K562 (cell line): ENCODE measurements at regions not wholly inside any gene's neighbourhood (a gene's known extent, or its start where the extent isn't known, plus 50 kb on each side); places are given as distances from the start of the nearest gene placed in this dataset.

ENCODE experiments used
- ATF7 ChIP-seq: fragments of 450-650 bp; IDR thresholded peaks from 2 replicates; pipeline ENCODE4 v1.7.1; 2014; ENCODE audit warnings: mild to moderate bottlenecking, moderate library complexity
- EZH2 ChIP-seq: IDR thresholded peaks from 2 replicates; pipeline ENCODE4 v1.6.1; 2012; ENCODE audit warnings: low read depth, mild to moderate bottlenecking, inconsistent platforms, low read length, borderline replicate concordance
- RAD21 ChIP-seq, 2 experiments: fragments of 250-450 bp in 1 of 2; fragments of 450-650 bp in 1 of 2; sonication (Bioruptor Pico) in 1 of 2; formaldehyde crosslinking in 1 of 2; IDR thresholded peaks in 1 of 2; conservative IDR thresholded peaks in 1 of 2; 2 replicates each; pipeline versions ENCODE4 v1.4.0 to v1.8.0; 2020 to 2022; ENCODE audit warnings: mild to moderate bottlenecking in 2 of 2, moderate library complexity in 1 of 2
- TF ChIP-seq, protein P1 (sequence below), 3 experiments: IDR thresholded peaks in 2 of 3; conservative IDR thresholded peaks in 1 of 3; 2 replicates each; pipeline ENCODE4 v1.5.1; 2011 to 2012; ENCODE audit warnings: low read length in 3 of 3, mild to moderate bottlenecking in 3 of 3, control low read depth in 2 of 3, improper control_type of control experiment in 1 of 3, inconsistent platforms in 1 of 3, low read depth in 1 of 3, mixed read lengths in 1 of 3, moderate library complexity in 1 of 3; ENCODE audit not compliant: insufficient read depth in 2 of 3

DNA sequence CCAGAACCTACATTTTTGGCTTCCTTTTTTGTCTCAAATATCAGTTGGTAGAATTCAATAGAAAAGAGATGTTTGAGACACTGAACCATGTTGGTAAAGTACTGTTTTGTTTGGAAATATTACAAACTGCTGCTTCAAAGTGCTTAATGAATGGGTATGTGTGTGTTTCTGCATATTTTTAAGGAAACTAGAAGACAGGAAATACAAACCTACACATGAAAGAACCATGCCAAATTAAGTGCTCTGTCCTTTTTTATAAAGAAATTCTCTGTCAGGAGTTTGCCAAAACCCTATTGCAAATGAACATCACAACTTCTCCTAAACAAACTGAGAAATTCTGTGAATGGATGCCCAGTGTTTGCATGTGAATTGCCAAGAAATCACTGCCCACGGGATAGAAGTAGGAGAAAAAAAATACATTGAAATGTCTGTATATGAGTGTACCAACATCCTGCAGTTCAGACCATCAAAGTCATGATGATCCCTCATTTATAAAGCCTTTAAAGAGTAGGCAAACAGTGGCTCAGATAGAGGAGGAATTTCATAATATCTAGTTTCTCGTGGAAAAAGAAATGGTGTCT is 69.6 kb upstream of the RND3 start:
- TF ChIP-seq ATF7 (no peak), RAD21 (CRISPR knock-in tag; conservative IDR thresholded peaks at IDR 0.05 in 1 of 2, IDR thresholded peaks at IDR 0.05 in 1 of 2) (no peak), EZH2 (no peak)
- TF ChIP-seq, protein P1, sequence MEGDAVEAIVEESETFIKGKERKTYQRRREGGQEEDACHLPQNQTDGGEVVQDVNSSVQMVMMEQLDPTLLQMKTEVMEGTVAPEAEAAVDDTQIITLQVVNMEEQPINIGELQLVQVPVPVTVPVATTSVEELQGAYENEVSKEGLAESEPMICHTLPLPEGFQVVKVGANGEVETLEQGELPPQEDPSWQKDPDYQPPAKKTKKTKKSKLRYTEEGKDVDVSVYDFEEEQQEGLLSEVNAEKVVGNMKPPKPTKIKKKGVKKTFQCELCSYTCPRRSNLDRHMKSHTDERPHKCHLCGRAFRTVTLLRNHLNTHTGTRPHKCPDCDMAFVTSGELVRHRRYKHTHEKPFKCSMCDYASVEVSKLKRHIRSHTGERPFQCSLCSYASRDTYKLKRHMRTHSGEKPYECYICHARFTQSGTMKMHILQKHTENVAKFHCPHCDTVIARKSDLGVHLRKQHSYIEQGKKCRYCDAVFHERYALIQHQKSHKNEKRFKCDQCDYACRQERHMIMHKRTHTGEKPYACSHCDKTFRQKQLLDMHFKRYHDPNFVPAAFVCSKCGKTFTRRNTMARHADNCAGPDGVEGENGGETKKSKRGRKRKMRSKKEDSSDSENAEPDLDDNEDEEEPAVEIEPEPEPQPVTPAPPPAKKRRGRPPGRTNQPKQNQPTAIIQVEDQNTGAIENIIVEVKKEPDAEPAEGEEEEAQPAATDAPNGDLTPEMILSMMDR (IDR thresholded peaks at IDR 0.05 in 2 of 3, conservative IDR thresholded peaks at IDR 0.05 in 1 of 3; ENCODE audit: insufficient read depth in 2 of 3, low read depth in 1 of 3, low read length in 3 of 3): no peak
